ENCODE measurements at regions not wholly inside any gene's neighbourhood (a gene's known extent, or its start where the extent isn't known, plus 50 kb on each side); places are given as distances from the start of the nearest gene placed in this dataset.

GRCh38 chr15:35646790-35647189 is 100.8 kb upstream of the DPH6 start:
- WGBS (ENCODE audit: insufficient coverage), result 100% methylated on average over 1 of the region's 1 CpG
- Mint-ChIP-seq H3K27me3 (peaks cover 2% of the 10 kb centered on the region), H3K9me3 (ENCODE audit: insufficient read depth) (no peaks in the 10 kb centered on the region), H3K27ac (no peak overlapping the region), H3K4me3 (no peak overlapping the region), H3K4me1 (no peaks in the 10 kb centered on the region)
- Histone ChIP-seq H3K27ac (ENCODE audit: low read length in 2 of 2) (no peak overlapping the region), H4K20me1 (ENCODE audit: control insufficient read depth, insufficient read depth, low read length, poor library complexity, severe bottlenecking) (no peaks in the 10 kb centered on the region), H3K27me3 (replicated peaks in 1 of 4; ENCODE audit: control extremely low read depth in 1 of 4, control insufficient read depth in 3 of 4, insufficient read depth in 4 of 4, low read length in 3 of 4) (no peaks in the 10 kb centered on the region), H3K4me2 (replicated peaks; ENCODE audit: low read depth, low read length, poor library complexity, severe bottlenecking) (no peak overlapping the region), H2AFZ (ENCODE audit: insufficient read depth, low read depth, low read length, poor library complexity, severe bottlenecking) (no peak overlapping the region), H3K4me1 (ENCODE audit: control insufficient read depth in 2 of 2, insufficient read depth in 2 of 2, low read length in 2 of 2) (no peaks in the 10 kb centered on the region), H3K79me2 (ENCODE audit: control insufficient read depth, insufficient read depth, low read length) (no peaks in the 10 kb centered on the region), H3K4me3 (ENCODE audit: control extremely low read depth in 1 of 5, extremely low read depth in 1 of 5, insufficient read depth in 1 of 5, low read depth in 2 of 5, low read length in 4 of 5) (no peak overlapping the region), H3K36me3 (replicated peaks in 1 of 2; ENCODE audit: control extremely low read depth in 1 of 2, control insufficient read depth in 1 of 2, extremely low read depth in 1 of 2, insufficient read depth in 2 of 2, low read length in 1 of 2) (no peaks in the 10 kb centered on the region), H3K9me3 (ENCODE audit: control extremely low read depth in 1 of 3, control insufficient read depth in 2 of 3, insufficient read depth in 1 of 3, low read length in 2 of 3) (no peaks in the 10 kb centered on the region), H3K9ac (ENCODE audit: low read length) (no peak overlapping the region)
- TF ChIP-seq CTCF (IDR thresholded peaks at IDR 0.05), result no peak
- no peak for TF ChIP-seq EZH2 (IDR thresholded peaks at IDR 0.05; ENCODE audit: borderline replicate concordance, insufficient read depth, low read depth, low read length, poor library complexity, severe bottlenecking)
- POLR2A ChIA-PET, result no interaction called here
- intact Hi-C loops (cut with micrococcal nuclease), result no loop called here
- DNase-seq (no peak), ATAC-seq (ENCODE audit: low read depth) (no peak)
- CTCF ChIA-PET, result no interaction called here

- no peak for TF ChIP-seq EZH2 (IDR thresholded peaks at IDR 0.05; ENCODE audit: borderline replicate concordance, insufficient read depth, low read depth, low read length, poor library complexity, severe bottlenecking)
- no peak for TF ChIP-seq CTCF (IDR thresholded peaks at IDR 0.05)
- Histone ChIP-seq H3K9me3 (ENCODE audit: control extremely low read depth in 1 of 3, control insufficient read depth in 2 of 3, insufficient read depth in 1 of 3, low read length in 2 of 3) (no peaks in the 10 kb centered on the region), H3K27me3 (replicated peaks in 1 of 4; ENCODE audit: control extremely low read depth in 1 of 4, control insufficient read depth in 3 of 4, insufficient read depth in 4 of 4, low read length in 3 of 4) (no peaks in the 10 kb centered on the region), H3K27ac (ENCODE audit: low read length in 2 of 2) (no peak overlapping the region), H3K4me2 (replicated peaks; ENCODE audit: low read depth, low read length, poor library complexity, severe bottlenecking) (no peak overlapping the region), H2AFZ (ENCODE audit: insufficient read depth, low read depth, low read length, poor library complexity, severe bottlenecking) (no peak overlapping the region), H3K79me2 (ENCODE audit: control insufficient read depth, insufficient read depth, low read length) (no peaks in the 10 kb centered on the region), H3K36me3 (replicated peaks in 1 of 2; ENCODE audit: control extremely low read depth in 1 of 2, control insufficient read depth in 1 of 2, extremely low read depth in 1 of 2, insufficient read depth in 2 of 2, low read length in 1 of 2) (no peaks in the 10 kb centered on the region), H3K9ac (ENCODE audit: low read length) (no peak overlapping the region), H3K4me3 (ENCODE audit: control extremely low read depth in 1 of 5, extremely low read depth in 1 of 5, insufficient read depth in 1 of 5, low read depth in 2 of 5, low read length in 4 of 5) (no peak overlapping the region), H3K4me1 (ENCODE audit: control insufficient read depth in 2 of 2, insufficient read depth in 2 of 2, low read length in 2 of 2) (no peaks in the 10 kb centered on the region), H4K20me1 (ENCODE audit: control insufficient read depth, insufficient read depth, low read length, poor library complexity, severe bottlenecking) (no peaks in the 10 kb centered on the region)
- POLR2A ChIA-PET, result no interaction called here
- no peak for ATAC-seq (ENCODE audit: low read depth)
- Mint-ChIP-seq H3K4me3 (no peak overlapping the region), H3K27ac (no peak overlapping the region), H3K27me3 (peaks cover 2% of the 10 kb centered on the region), H3K4me1 (no peaks in the 10 kb centered on the region), H3K9me3 (ENCODE audit: insufficient read depth) (no peaks in the 10 kb centered on the region)
- intact Hi-C loops (cut with micrococcal nuclease), result no loop called here
- CTCF ChIA-PET, result no interaction called here
- DNase-seq, result no peak
Observed at GRCh38 chr15:35647303-35647702, 101.3 kb upstream of the DPH6 start.
